ENCODE measurements at regions not wholly inside any gene's neighbourhood (a gene's known extent, or its start where the extent isn't known, plus 50 kb on each side); places are given as distances from the start of the nearest gene placed in this dataset.
"Not testable (repeated sequence)": the region's sequence is repeated elsewhere in the genome, so short reads cannot be mapped to it uniquely, and the experiment has no call there.

- H3K27ac ChIP-seq (ENCODE audit: insufficient read depth, low read depth, low read length, poor library complexity, severe bottlenecking) = no peak overlapping the region
- H3K4me3 ChIP-seq (ENCODE audit: insufficient read depth, low read depth, low read length) = no peak overlapping the region
- no peaks in the 10 kb centered on the region for H3K9me3 ChIP-seq (ENCODE audit: control insufficient read depth, low read length)
- no peaks in the 10 kb centered on the region for H3K27me3 ChIP-seq (ENCODE audit: control insufficient read depth, insufficient read depth, low read length, poor library complexity, severe bottlenecking)
- H3K4me1 ChIP-seq (ENCODE audit: control insufficient read depth, insufficient read depth, low read length) = peaks cover 18% of the 10 kb centered on the region
- WGBS, 2 experiments = 91 to 95% methylated on average over 7 of the region's 7 CpGs
- H3K36me3 ChIP-seq (ENCODE audit: control insufficient read depth, insufficient read depth, low read length) = no peaks in the 10 kb centered on the region
Measured at GRCh38 chr1:5769146-5769545, 223.1 kb downstream of the NPHP4 start.

GRCh38 chr1:5768014-5768413 lies 224.2 kb downstream of the NPHP4 start:
- H3K4me1 ChIP-seq (ENCODE audit: control insufficient read depth, insufficient read depth, low read length) = peaks cover 13% of the 10 kb centered on the region
- H3K4me3 ChIP-seq (ENCODE audit: insufficient read depth, low read depth, low read length) = no peak overlapping the region
- no peaks in the 10 kb centered on the region for H3K9me3 ChIP-seq (ENCODE audit: control insufficient read depth, low read length)
- H3K27me3 ChIP-seq (ENCODE audit: control insufficient read depth, insufficient read depth, low read length, poor library complexity, severe bottlenecking) = no peaks in the 10 kb centered on the region
- 68 to 73% methylated on average over 10 of the region's 10 CpGs for WGBS, 2 experiments
- H3K27ac ChIP-seq (ENCODE audit: insufficient read depth, low read depth, low read length, poor library complexity, severe bottlenecking) = no peak overlapping the region
- no peaks in the 10 kb centered on the region for H3K36me3 ChIP-seq (ENCODE audit: control insufficient read depth, insufficient read depth, low read length)

DNA sequence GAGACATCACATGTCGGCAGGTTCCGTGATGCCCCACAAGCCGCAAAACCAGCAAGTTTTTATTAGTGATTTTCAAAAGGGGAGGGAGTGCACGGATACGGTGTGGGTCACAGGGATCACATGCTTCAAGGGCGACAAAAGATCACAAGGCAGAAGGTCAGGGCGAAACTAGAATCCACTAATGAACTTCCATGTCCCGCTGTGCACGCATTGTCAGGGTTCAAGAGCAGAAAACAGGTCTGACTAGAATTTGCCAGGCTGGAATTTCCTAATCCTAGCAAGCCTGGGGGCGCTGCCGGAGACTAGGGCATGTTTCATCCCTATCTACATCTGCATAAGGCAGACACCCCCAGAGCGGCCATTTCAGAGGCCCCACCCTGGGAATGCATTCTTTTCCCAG lies 225.2 kb downstream of the NPHP4 start:
- H3K9me3 ChIP-seq (ENCODE audit: control insufficient read depth, low read length); H3K27ac ChIP-seq (ENCODE audit: insufficient read depth, low read depth, low read length, poor library complexity, severe bottlenecking); H3K36me3 ChIP-seq (ENCODE audit: control insufficient read depth, insufficient read depth, low read length); H3K27me3 ChIP-seq (ENCODE audit: control insufficient read depth, insufficient read depth, low read length, poor library complexity, severe bottlenecking); H3K4me3 ChIP-seq (ENCODE audit: insufficient read depth, low read depth, low read length): not testable (repeated sequence)
- peaks cover 13% of the 10 kb centered on the region for H3K4me1 ChIP-seq (ENCODE audit: control insufficient read depth, insufficient read depth, low read length)
- WGBS, 2 experiments = 72 to 78% methylated on average over 12 of the region's 12 CpGs

- whole genome bisulfite sequencing, 2 experiments = 86 to 87% methylated on average over 17 of the region's 17 CpGs
- H3K4me3 ChIP-seq (ENCODE audit: insufficient read depth, low read depth, low read length) = no peak overlapping the region
- no peaks in the 10 kb centered on the region for H3K9me3 ChIP-seq (ENCODE audit: control insufficient read depth, low read length)
- H3K36me3 ChIP-seq (ENCODE audit: control insufficient read depth, insufficient read depth, low read length) = no peaks in the 10 kb centered on the region
- H3K27ac ChIP-seq (ENCODE audit: insufficient read depth, low read depth, low read length, poor library complexity, severe bottlenecking) = no peak overlapping the region
- peaks cover 8% of the 10 kb centered on the region for H3K4me1 ChIP-seq (ENCODE audit: control insufficient read depth, insufficient read depth, low read length)
- H3K27me3 ChIP-seq (ENCODE audit: control insufficient read depth, insufficient read depth, low read length, poor library complexity, severe bottlenecking) = no peaks in the 10 kb centered on the region
Measured at GRCh38 chr1:5765997-5766913, 226.0 kb downstream of the NPHP4 start.

- Histone ChIP-seq H3K4me3 (ENCODE audit: insufficient read depth, low read depth, low read length) (no peak overlapping the region), H3K9me3 (ENCODE audit: control insufficient read depth, low read length) (no peaks in the 10 kb centered on the region), H3K27me3 (ENCODE audit: control insufficient read depth, insufficient read depth, low read length, poor library complexity, severe bottlenecking) (no peaks in the 10 kb centered on the region), H3K4me1 (ENCODE audit: control insufficient read depth, insufficient read depth, low read length) (peaks cover under 1% of the 10 kb centered on the region), H3K27ac (ENCODE audit: insufficient read depth, low read depth, low read length, poor library complexity, severe bottlenecking) (no peak overlapping the region), H3K36me3 (ENCODE audit: control insufficient read depth, insufficient read depth, low read length) (no peaks in the 10 kb centered on the region)
- whole genome bisulfite sequencing, 2 experiments = 46 to 52% methylated on average over 5 of the region's 5 CpGs
Measured at GRCh38 chr1:5765483-5765882, 226.7 kb downstream of the NPHP4 start.

DNA sequence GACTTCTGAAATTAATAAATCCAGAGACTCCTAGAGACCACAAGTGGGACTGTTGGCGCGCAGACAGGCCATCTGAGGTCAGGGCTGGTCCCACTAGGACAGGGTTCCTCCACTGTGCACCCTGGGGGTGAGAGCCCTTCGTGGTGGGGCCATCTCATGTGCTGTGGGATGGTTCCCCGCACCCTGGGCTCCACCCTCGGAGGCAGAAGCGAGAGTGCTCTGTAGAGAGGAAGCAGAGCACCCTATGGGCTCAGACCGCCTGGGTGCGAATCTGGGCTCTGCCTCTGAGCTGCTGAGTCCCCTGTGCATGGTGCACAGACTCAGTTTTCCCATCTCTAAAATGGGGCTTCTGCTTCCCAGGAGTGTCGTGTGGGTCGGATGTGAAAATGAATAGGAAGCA lies 227.3 kb downstream of the NPHP4 start:
- Histone ChIP-seq H3K9me3 (ENCODE audit: control insufficient read depth, low read length) (no peaks in the 10 kb centered on the region), H3K4me3 (ENCODE audit: insufficient read depth, low read depth, low read length) (no peak overlapping the region), H3K36me3 (ENCODE audit: control insufficient read depth, insufficient read depth, low read length) (no peaks in the 10 kb centered on the region), H3K27me3 (ENCODE audit: control insufficient read depth, insufficient read depth, low read length, poor library complexity, severe bottlenecking) (no peaks in the 10 kb centered on the region), H3K4me1 (ENCODE audit: control insufficient read depth, insufficient read depth, low read length) (no peaks in the 10 kb centered on the region), H3K27ac (ENCODE audit: insufficient read depth, low read depth, low read length, poor library complexity, severe bottlenecking) (no peak overlapping the region)
- WGBS, 2 experiments = 91 to 92% methylated on average over 10 of the region's 10 CpGs

DNA sequence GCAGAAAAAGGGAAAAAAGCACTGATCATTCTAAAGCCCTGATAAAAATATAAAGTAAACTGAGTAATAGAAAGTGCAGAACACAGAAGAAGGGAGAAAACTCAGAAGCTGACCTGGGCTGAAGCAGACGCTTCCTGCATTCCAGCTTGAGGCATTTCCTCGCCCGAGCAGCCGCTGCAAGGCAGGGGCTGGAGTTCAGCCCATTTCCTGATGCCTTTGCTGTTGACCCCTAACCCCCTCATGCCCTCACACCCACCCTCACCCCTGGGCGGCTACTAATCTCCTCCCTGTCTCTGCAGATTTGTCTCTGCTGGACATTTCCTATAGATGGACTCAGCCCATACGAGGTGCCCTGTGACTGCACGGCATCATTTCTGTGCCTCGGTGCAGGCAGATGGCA lies 227.8 kb downstream of the NPHP4 start:
- Histone ChIP-seq H3K36me3 (ENCODE audit: control insufficient read depth, insufficient read depth, low read length) (no peaks in the 10 kb centered on the region), H3K4me3 (ENCODE audit: insufficient read depth, low read depth, low read length) (no peak overlapping the region), H3K27me3 (ENCODE audit: control insufficient read depth, insufficient read depth, low read length, poor library complexity, severe bottlenecking) (no peaks in the 10 kb centered on the region), H3K9me3 (ENCODE audit: control insufficient read depth, low read length) (no peaks in the 10 kb centered on the region), H3K4me1 (ENCODE audit: control insufficient read depth, insufficient read depth, low read length) (no peaks in the 10 kb centered on the region), H3K27ac (ENCODE audit: insufficient read depth, low read depth, low read length, poor library complexity, severe bottlenecking) (no peak overlapping the region)
- WGBS, 2 experiments = 79 to 80% methylated on average over 8 of the region's 8 CpGs

DNA sequence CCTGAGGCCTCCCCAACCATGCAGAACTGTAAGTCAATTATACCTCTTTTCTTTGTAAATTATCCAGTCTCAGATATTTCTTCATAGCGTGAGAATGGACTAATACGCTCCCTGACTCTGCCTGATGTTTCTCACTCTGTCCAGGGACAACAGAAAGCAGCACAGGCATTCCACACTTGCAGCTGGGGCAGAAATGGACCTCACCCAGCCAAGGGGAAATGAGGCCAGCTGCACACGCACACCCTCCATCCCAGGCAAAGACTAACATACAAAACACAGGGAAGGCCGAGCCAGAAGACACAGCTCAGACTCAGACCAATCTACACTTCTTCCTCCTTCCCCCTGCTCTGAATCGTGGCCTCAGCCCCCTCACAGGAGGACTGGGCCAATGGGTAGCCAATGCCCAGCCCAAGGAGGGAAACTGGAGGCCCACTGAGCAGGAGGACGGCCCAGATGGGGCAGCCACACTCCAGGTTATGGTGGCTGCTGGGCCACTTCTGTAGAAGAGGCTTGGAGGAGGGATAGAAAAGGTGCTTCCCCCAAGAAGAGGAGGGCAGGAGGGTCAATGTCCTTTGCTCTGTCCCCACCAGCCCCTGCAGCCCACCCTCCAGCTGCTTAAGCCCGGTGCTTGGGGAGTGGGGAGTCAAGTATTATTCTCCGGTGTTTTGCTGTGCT lies 228.4 kb downstream of the NPHP4 start:
- no peak overlapping the region for H3K27ac ChIP-seq (ENCODE audit: insufficient read depth, low read depth, low read length, poor library complexity, severe bottlenecking)
- no peak overlapping the region for H3K4me3 ChIP-seq (ENCODE audit: insufficient read depth, low read depth, low read length)
- WGBS, 2 experiments = 88 to 89% methylated on average over 8 of the region's 8 CpGs
- H3K36me3 ChIP-seq (ENCODE audit: control insufficient read depth, insufficient read depth, low read length) = no peaks in the 10 kb centered on the region
- H3K4me1 ChIP-seq (ENCODE audit: control insufficient read depth, insufficient read depth, low read length) = no peaks in the 10 kb centered on the region
- no peaks in the 10 kb centered on the region for H3K9me3 ChIP-seq (ENCODE audit: control insufficient read depth, low read length)
- no peaks in the 10 kb centered on the region for H3K27me3 ChIP-seq (ENCODE audit: control insufficient read depth, insufficient read depth, low read length, poor library complexity, severe bottlenecking)

GRCh38 chr1:5758859-5759578 lies 233.2 kb downstream of the NPHP4 start:
- no peak overlapping the region for H3K4me3 ChIP-seq (ENCODE audit: insufficient read depth, low read depth, low read length)
- no peaks in the 10 kb centered on the region for H3K36me3 ChIP-seq (ENCODE audit: control insufficient read depth, insufficient read depth, low read length)
- H3K27ac ChIP-seq (ENCODE audit: insufficient read depth, low read depth, low read length, poor library complexity, severe bottlenecking) = no peak overlapping the region
- no peaks in the 10 kb centered on the region for H3K27me3 ChIP-seq (ENCODE audit: control insufficient read depth, insufficient read depth, low read length, poor library complexity, severe bottlenecking)
- WGBS, 2 experiments = 93% methylated on average over 19 of the region's 19 CpGs
- peaks cover 4% of the 10 kb centered on the region for H3K4me1 ChIP-seq (ENCODE audit: control insufficient read depth, insufficient read depth, low read length)
- no peaks in the 10 kb centered on the region for H3K9me3 ChIP-seq (ENCODE audit: control insufficient read depth, low read length)

All from ectodermal cell (in vitro differentiated cells).